HG02642 (cell line): ENCODE measurements at regions not wholly inside any gene's neighbourhood (a gene's known extent, or its start where the extent isn't known, plus 50 kb on each side); places are given as distances from the start of the nearest gene placed in this dataset.
"Not testable (repeated sequence)": the region's sequence is repeated elsewhere in the genome, so short reads cannot be mapped to it uniquely, and the experiment has no call there.

Experiments
- ATAC-seq: cut with Tn5 transposase; IDR thresholded peaks from one replicate; pipeline ENCODE4 v1.9.1; 2021; ENCODE audit warnings: mild to moderate bottlenecking; ENCODE audit not compliant: unreplicated experiment, poor library complexity

- no peak for ATAC-seq
Observed at GRCh38 chr12:131642771-131643170, 68.1 kb upstream of the SFSWAP start.

- ATAC-seq, result no peak
Observed at GRCh38 chr12:131643631-131644452, 67.0 kb upstream of the SFSWAP start.

DNA sequence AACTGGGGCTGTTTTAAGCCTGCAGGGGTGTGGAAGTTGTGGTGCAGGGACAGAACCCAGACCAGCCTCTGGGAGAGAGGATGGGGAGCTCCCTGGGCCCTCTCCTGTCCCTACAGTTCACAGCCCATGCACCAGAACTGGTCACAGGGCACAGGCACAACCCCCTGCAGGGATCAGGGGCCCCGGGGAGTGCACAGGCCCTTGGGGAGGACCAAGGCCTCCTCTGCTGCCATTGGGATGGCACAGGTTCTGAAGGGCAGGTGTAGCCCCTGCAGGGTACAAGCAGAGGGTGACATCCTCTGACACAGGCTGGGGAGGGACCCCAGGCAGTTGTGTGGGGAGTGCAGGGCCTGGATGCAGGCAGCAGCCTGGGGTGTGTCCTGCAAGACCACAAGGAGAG, 66.4 kb upstream of the SFSWAP start:
- ATAC-seq, result no peak

- ATAC-seq, result not testable (repeated sequence)
Observed at GRCh38 chr12:131644917-131645316, 66.0 kb upstream of the SFSWAP start.

- not testable (repeated sequence) for ATAC-seq
Observed at GRCh38 chr12:131645557-131645956, 65.3 kb upstream of the SFSWAP start.

GRCh38 chr12:131646444-131646843, 64.4 kb upstream of the SFSWAP start:
- not testable (repeated sequence) for ATAC-seq

DNA sequence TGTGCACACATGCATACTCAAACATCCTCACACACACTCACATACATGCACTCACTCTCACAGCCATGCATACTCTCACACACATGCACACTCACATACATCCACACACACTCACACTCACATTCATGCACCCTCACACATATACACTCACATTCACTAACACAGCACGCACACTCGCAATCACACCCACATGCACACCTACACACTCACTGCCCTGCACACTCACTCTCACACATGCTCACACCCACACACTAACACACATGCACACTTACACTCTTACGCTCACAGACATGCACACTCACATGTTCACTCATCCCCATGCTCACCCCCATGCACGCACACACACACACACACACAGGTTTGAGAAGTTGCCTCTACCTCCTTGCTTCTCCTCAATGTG, 63.2 kb upstream of the SFSWAP start:
- no peak for ATAC-seq

DNA sequence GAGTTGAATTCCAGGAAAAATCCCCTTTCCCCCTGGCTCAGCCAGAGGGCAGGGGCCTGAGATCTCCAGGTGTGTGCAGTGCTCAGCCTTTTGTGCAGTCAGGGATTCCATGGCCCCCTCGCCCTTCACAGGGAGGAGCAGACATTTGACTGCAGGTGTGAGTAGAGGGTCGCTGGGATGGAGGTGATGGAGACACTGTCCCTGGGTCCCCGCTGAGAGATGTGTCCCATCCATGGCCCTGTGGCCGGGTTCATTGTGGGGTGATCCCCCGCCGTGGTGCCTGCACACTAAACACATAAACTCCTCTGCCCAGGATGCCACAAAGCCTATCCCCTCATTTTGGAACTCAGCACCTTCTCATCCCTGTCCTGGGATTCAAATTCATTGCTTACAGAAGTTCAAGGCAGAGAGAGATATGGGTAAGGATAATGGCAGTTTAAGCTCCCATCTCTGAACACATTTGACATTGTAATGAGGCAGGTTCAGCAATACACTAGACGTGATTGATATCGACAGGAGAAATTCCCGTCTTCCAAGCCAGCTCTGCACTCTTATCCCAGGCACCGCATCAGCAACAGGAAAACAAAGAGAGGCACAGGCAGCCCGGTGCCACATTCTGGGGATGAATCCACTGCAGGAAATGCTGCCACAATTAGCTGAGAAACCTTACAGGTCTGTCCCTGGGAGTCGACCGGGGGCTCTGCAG, 55.3 kb upstream of the SFSWAP start:
- not testable (repeated sequence) for ATAC-seq

GRCh38 chr12:131656796-131657195, 54.1 kb upstream of the SFSWAP start:
- ATAC-seq, result not testable (repeated sequence)

DNA sequence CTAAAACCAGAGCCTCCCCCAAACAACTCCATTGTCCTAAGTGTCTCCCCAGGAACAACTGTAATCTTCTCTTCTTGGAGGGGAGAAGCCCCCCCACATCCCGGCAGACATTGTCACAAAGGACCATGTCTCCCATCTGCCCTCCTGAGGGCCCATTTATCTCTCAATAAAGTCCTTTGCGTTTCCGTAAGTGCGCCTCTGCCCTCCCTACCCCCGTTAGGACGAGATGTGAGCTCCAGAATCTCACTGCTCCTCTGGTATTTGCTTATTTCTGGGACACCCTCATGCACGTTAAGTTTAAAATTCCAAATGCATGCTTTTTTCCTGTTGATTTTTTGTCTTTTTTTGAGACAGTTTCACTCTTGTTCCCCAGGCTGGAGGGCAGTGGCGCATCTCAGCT, 52.3 kb upstream of the SFSWAP start:
- ATAC-seq, result not testable (repeated sequence)

GRCh38 chr12:131659484-131659883, 51.4 kb upstream of the SFSWAP start:
- ATAC-seq, result not testable (repeated sequence)

DNA sequence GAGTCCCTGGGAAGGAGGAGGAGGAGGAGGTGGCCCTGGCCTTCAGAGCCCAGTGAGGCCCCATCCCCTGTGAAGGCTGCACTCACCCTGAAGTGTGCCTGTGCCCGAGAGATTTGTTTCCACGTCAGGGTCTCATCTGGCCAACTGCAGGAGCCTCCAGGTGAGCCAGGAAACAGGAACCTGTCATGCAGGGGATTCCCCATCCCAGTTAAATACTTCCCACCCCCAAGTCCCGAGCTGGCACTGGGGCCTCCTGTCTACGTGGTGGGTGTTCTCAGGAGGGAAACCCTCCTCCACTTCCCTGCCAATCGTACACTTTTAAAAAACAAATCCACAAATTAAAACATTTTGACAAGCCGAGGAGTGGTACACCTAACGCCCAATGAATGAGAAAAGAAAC, 50.9 kb upstream of the SFSWAP start:
- not testable (repeated sequence) for ATAC-seq

DNA sequence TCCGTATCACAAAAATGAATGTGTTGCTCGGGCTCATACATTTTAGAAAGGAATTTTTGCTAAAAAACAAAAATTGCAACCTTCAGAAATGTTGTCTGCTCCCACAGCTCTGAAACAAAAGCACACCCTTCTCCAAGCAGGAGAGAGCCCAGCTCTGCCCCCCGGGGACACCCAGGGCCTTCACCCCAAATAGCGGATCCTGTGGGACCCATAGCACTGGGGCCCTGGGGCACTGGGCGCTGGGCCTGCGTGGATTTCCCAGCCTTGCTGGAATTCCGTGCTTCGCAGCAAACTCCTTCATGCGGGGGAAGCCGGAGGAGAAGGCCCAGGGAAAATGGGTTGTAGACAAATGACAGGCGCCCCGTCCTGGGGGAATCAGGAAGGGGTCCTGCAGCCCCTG, 50.5 kb upstream of the SFSWAP start:
- not testable (repeated sequence) for ATAC-seq
